Stimulated activated CD4-positive, alpha-beta T cell treated with anti-CD3 and anti-CD28 coated beads, Interleukin-1b, Interleukin-23, amount 100 ng/mL, for 48 hours (primary cell): ENCODE measurements at regions not wholly inside any gene's neighbourhood (a gene's known extent, or its start where the extent isn't known, plus 50 kb on each side); places are given as distances from the start of the nearest gene placed in this dataset.
"Not testable (repeated sequence)": the region's sequence is repeated elsewhere in the genome, so short reads cannot be mapped to it uniquely, and the experiment has no call there.

Experiments used
- DNase-seq: peaks from one replicate; pipeline ENCODE4 v3.0.0-alpha.2; 2020

DNA sequence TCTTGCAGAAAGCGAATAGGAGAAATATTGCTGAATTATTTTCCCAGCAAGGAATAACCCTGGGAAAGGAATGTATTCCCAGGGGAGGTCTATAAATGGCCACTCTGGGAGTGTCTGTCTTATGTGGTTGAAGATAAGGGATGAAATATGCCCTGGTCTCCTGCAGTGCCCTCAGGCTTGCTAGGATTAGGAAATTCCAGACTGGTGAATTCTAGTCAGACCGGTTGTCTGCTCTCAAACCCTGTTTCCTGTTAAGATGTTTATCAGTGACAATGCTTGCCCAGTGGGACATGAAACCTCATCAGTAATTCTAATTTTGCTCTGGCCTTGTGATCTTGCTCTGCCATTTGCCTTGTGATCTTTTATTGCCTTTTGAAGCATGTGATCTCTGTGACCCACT, 148.2 kb upstream of the CHODL start:
- DNase-seq, result not testable (repeated sequence)

- DNase-seq, result no peak
These were observed 154.8 kb upstream of the CHODL start for GRCh38 chr21:18089786-18090185.

DNA sequence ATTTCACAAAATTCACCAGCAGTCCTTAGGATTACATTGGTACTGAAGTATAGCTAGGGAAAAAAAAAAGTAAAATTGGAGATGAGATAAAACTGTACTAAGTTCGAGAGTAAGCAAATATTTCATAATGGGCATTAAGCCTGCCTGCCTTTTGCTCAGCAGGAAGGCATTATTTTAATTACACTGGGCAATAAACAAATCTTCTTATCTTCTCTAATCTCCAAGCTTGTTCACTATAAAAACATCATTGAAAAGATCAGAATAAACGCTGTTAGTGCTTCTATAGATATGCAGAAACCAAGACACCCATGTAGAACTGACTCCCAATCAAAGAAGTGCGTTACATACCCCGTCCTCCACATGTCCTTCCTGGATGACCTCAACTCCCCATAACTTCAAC, 174.2 kb upstream of the CHODL start:
- no peak for DNase-seq

DNA sequence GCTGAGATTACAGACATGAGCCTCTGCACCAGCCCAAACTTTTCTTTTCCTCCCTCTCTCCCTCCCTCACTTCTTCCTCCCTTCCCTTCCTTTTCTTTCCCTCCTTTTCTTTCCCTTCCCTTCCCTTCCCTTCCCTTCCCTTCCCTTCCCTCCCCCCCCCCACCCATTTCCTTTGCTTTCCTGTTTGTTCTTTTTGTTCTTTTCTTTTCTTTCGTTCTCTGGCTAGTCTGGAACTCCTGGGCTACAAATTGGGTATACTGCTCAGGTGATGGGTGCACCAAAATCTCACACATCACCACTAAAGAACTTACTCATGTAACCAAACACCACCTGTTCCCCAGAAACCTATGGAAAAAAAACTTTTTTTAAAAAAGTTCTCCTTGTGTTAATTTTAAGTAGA, 174.8 kb upstream of the CHODL start:
- DNase-seq, result no peak

DNA sequence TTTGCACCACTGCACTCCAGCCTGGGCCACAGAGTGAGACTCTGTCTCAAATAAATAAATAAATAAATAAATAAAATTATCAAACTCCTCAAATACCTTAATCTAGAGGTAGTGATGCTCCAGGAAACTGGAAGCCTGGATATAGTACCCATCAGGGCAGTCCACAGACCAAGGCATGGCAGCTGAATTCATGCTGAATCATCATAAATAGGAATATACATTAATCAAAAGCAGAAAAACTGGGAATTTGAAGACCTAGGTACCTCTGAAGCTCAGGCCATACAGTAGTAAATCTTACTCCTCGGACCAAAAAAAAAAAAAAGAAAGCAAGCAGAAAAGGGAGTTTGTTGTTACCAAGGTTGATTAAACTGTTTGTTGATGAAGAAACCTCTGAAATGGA, 184.2 kb upstream of the CHODL start:
- no peak for DNase-seq

DNA sequence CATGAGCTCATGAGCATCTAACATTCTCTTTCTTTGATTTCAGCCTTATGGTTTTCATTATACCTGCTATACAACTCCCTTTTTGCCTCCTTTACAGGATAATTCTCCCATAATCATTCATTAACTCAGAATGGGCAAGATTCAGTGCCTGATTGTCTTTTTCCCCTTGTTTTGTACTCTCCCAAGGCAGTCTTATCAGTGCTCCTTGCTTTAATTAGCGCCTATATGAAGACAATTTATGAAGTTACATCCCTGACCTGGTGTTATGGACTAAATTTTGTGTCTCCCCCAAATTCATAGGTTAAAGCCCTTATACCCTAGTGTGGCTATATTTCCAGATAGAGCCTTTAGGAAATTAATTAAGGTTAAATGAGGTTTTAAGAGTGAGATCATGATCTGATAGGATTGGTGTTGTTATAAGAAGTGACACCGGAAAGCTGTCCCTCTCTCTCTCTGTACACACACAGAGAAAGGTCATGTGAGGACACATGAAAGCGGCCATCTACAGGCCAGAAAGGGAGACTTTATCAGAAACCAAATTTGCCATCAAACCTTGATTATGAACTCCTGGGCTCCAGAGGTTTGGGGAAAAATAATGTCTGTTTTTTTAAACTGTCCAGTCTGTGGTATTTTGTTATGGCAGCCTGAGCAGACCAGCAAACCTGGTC, 185.8 kb upstream of the CHODL start:
- DNase-seq, result no peak

- no peak for DNase-seq
These were observed 191.5 kb upstream of the CHODL start for GRCh38 chr21:18053151-18053550.

- DNase-seq, result no peak
These were observed 195.2 kb upstream of the CHODL start for GRCh38 chr21:18049461-18049860.

DNA sequence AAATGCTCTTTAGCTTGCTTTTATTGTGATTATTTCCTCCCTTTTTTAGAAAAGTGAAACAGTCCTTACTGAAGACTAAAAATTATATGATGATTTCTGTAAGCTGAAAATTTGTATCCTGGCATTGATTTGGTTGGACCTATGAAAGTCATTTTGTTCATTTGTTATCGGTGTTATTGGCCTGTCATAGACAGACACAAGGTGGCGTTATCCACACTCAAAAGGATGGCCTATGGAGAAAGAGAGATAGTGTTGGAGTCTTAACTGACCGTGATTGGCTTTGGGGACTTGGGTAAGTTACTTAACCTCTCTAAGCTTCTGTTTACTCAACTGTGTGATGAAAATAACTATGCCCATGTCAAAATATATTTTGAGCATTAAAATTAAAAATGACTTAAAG, 203.6 kb upstream of the CHODL start:
- DNase-seq, result no peak

DNA sequence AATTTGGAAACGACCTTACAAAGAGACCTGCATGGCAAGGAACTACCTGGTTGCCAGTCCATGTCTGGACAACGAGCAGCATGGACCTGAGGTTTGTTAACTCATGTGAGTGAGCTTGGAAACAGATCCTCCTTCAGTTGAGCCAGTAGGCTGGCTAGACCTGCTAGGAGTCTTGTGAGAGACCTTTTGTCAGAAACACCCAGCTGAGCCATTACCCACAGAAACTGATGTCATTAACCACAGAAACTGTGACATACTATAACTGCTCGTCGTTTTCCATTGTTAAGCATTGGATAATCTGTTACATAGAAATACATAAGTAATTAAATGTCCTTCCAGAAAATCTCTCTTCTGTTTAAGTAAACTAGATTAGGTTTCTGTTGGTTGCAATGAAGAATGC, 211.1 kb upstream of the C21orf91 start:
- peak; percentile 4 for DNase-seq

DNA sequence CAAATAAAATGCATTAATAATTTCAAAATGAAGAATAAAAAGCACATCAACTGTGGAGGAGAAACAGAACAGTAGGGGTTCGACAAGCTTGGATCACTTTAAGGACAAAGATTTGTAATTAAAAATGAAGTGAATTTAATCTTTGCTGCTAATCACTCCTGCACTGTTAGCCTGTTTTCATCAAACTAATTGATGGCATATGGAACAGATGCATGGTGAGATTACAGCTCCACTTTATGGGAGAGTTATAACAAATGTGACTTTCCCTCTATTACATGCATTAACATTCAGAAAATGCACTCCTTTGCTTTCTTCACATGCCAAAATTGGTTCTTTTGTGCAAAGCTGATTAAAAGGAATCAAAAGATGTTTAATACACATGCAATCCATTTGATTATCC, 207.2 kb upstream of the C21orf91 start:
- no peak for DNase-seq

- DNase-seq, result no peak
These were observed 204.6 kb upstream of the C21orf91 start for GRCh38 chr21:18023711-18024110.

- no peak for DNase-seq
These were observed 204.0 kb upstream of the C21orf91 start for GRCh38 chr21:18023157-18023556.

DNA sequence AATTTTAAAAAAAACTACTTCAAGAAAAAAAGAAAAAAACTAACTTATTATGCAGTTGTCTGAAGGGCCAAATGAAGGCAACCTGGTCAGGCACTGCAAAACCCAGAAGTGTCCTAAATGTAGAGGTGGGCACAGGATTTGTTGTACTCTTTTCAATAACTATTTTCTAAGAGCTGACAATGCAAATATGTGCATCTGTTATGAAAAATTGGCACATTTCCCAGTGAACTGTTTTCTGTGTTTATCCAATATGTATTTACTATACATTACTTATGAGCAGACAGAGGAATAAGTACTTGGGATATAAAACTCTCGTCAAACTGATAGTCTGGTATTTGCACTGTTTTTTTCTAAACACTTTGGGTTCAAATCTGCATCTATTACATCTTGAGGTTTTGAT, 188.0 kb upstream of the C21orf91 start:
- DNase-seq, result no peak

DNA sequence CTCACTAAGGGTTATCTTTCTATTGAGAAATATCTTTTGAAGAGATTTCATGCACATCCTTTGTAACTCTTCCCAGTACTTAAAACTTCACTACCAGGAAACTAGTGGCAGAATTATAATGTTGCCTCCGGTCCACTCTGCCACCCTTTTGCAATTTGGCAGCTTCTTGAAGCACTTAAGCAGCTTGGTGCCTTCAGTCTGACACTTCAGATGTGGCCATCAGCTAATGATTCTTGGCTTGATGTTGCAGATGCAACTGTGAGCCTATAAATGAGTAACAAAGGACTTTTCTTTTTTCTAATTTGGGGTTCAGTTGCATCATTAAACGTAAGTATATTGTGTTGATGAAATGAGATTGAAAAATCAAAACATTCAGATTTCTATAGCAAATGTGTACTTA, 187.5 kb upstream of the C21orf91 start:
- no peak for DNase-seq

GRCh38 chr21:18002393-18002792, 183.2 kb upstream of the C21orf91 start:
- no peak for DNase-seq

- DNase-seq, result no peak
These were observed 182.0 kb upstream of the C21orf91 start for GRCh38 chr21:18000981-18001686.

GRCh38 chr21:17998599-17998998, 179.4 kb upstream of the C21orf91 start:
- DNase-seq, result not testable (repeated sequence)

GRCh38 chr21:17989780-17990179, 170.6 kb upstream of the C21orf91 start:
- DNase-seq, result no peak

DNA sequence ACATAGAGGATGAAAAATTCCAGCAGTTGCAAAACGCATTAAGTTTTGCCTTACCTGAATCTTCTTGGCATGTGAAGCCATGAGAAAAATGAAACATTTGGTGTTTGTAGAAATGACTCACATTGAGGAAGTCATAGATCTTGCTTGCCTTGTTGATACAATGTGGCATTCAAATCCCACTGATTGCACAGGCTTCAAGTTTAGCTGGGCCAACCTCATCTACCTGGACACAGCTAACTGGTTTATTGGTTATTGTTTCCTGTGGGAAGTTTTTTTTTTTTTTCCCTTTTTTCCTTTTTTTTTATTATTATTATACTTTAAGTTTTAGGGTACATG, 168.9 kb upstream of the C21orf91 start:
- DNase-seq, result no peak

DNA sequence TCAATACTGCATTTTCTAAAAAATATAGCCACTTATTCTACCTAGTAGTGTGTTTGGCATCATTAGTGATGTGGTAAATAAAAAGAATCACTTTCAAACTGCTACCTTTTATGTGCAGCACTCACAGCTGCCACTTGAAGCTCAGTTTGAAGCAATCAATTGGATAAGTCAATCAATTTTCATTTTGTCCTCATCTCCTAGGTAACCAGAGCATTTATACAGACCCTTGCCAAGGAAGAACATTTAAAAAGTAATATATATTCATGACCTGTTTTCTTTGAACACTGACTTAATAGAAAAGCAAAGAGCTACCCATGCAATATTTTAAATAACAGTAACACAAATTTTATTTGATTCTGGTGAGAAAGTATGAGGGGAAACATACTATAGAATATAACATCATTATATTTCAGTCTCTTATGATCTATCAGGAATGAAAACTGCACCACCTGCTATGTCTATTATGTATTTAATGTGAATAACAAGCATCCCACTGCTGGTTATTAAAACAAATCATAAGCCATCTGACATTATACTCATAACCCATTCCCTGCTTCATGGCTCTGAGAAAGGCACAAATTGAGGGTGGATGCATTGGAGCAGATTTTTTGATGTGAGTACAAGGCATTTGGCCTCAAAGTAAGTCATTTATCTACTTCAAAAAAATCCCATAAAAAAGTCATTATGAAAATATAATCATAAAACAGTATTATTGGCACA, 168.4 kb upstream of the C21orf91 start:
- no peak for DNase-seq

DNA sequence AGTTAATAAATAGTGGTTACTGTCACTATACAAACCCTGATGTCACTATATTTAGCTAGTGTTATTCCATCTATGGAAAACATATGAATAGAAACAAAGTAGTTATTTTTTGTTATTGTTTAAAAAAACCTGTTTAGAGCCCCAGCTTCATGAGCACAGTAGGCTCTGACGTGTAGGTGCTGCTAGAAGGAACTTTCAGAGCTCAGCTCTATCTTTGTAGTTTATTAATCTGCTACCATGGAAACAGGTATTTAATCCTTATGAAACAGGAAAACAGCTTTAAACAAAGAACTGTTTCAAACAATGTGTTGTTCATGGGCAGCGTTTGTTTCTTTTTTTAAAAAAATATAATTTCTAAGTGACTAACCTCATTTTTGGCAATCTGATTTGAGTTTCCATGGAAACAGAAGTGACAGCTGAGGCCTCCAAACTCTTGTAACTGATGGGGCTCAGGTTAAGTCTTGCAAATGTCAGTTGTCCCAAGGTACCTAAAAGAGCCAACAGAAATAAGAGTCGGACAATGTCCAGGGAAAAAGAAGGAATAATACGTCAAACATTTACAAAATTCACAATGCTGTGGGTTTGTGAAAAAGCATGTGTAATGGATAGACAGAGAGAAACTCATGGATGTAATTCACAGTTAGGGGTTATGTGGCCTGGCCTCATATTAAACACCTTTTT, 162.0 kb upstream of the C21orf91 start:
- DNase-seq, result no peak

DNA sequence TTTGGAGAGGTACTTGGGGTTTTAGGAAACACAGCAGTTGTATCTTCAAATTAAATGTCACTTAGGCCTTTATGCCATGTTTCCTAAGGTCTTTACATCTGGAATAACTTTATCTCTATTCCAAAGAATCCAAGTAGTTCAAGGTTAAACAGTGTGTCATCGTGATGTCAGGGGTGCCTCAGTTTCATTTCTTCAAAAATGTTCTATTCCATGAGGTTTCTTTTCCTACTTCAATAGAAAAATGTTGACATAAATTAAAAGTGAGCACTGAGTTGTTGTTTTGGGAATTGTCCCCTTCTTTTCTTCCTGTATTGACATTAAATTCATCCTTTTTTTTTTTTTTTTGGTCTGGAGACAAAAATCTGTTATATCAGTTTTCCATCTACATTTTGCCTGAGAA, 160.6 kb upstream of the C21orf91 start:
- no peak for DNase-seq

DNA sequence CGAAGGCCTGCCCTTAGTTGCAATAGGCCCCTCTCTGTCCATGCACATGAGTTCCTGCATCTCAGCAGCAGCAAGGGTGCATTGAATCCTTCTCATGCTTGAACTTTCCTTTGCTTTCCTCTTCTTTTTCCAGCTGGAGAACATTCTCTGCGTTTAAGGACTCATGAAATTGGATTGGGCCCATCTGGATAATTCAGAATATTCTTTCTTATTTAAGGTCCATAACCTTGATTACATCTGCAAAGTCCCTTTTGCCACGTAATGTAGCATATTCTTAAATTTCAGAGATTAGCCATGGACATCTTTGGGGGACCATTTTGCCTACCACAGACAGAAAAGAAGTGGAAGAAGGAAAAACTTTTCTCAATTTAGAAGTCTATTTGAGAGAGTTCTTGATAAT, 159.7 kb upstream of the C21orf91 start:
- DNase-seq, result no peak
